ENCODE measurements at regions not wholly inside any gene's neighbourhood (a gene's known extent, or its start where the extent isn't known, plus 50 kb on each side); places are given as distances from the start of the nearest gene placed in this dataset.

DNA sequence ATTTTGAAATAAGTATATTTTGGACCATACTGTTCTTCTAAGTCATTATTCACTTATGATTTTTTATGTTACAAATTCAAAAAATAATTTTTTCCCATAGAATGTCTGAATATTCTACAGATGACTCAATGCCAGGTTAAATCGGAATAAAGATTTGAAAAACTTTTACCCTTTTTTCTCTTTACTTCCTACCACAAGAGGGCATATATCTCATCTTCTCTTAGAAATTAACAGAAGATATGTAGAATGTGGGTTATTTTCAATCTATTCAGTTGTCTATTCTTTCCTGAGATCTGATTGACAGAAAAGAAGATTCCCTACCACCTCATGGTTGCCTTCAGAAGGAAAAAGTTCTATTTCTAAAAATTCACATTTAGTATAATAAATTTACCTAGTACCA is 53.0 kb upstream of the KITLG start:
- no peak for DNase-seq (ENCODE audit: low spot score)

DNA sequence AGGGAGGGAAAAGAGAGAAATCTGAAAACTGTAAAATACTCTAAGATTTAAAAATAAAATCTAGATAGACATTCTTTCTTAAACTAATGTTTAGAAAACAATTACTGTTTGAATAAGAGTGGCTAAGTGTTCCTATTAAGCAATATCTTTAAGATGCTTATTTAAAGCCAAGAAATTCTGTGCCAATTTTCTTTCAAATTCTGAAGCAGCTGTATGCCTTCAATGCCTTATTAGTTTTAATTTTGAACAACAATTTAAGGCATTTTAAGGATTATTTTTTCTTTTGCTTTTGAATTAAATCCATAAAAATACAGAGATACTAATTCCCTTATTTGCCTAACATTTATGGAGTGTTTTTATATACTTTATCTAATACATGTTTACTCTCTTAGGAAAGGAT is 50.3 kb upstream of the KITLG start:
- no peak for DNase-seq (ENCODE audit: low spot score)
